ENCODE measurements at regions not wholly inside any gene's neighbourhood (a gene's known extent, or its start where the extent isn't known, plus 50 kb on each side); places are given as distances from the start of the nearest gene placed in this dataset.

- no peak for TF ChIP-seq TCF12 (IDR thresholded peaks at IDR 0.05; ENCODE audit: low read depth)
- no peak for TF ChIP-seq YY1 (IDR thresholded peaks at IDR 0.05; ENCODE audit: low read depth)
- no peak for TF ChIP-seq NFIC (IDR thresholded peaks at IDR 0.05)
- no peak for TF ChIP-seq RAD21 (IDR thresholded peaks at IDR 0.05; ENCODE audit: low read depth)
- no peak for TF ChIP-seq EP300 (IDR thresholded peaks at IDR 0.05; ENCODE audit: borderline replicate concordance)
These were observed 264.0 kb upstream of the PITX2 start for GRCh38 chr4:110886856-110887255.

- TF ChIP-seq YY1 (IDR thresholded peaks at IDR 0.05; ENCODE audit: low read depth) (no peak), TCF12 (IDR thresholded peaks at IDR 0.05; ENCODE audit: low read depth) (no peak), ZBTB7A (IDR thresholded peaks at IDR 0.05; ENCODE audit: low read depth) (no peak), NFIC (IDR thresholded peaks at IDR 0.05) (no peak)
These were observed 274.9 kb upstream of the PITX2 start for GRCh38 chr4:110897784-110898183.

DNA sequence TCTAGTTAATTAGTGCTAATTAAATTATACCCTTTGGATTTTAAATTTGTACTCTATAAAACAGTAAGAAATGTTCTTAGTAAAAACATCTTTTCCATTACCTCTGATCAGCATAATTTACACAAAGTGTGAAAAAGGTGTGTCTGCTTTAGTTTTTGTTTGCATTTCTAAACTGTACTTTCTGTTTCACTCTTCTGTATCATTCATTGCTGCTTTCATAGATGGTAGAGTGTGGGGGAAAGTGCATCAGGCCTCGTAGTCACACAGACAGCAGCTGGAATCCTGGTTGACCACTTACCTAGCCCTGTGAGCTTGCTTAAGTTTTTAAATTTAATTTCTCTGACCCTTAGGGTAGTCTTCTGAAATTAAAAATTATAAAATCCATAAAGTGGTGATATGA, 275.4 kb upstream of the PITX2 start:
- no peak for TF ChIP-seq CEBPB (IDR thresholded peaks at IDR 0.05)
- TF ChIP-seq, protein P1, sequence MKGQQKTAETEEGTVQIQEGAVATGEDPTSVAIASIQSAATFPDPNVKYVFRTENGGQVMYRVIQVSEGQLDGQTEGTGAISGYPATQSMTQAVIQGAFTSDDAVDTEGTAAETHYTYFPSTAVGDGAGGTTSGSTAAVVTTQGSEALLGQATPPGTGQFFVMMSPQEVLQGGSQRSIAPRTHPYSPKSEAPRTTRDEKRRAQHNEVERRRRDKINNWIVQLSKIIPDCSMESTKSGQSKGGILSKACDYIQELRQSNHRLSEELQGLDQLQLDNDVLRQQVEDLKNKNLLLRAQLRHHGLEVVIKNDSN (IDR thresholded peaks at IDR 0.05), result no peak
- TF ChIP-seq TEAD4 (IDR thresholded peaks at IDR 0.05), result no peak
- no peak for TF ChIP-seq REST (IDR thresholded peaks at IDR 0.05; ENCODE audit: low read depth)
- TF ChIP-seq NFIC (IDR thresholded peaks at IDR 0.05), result no peak
- TF ChIP-seq TCF12 (IDR thresholded peaks at IDR 0.05; ENCODE audit: low read depth), result no peak
- no peak for TF ChIP-seq RAD21 (IDR thresholded peaks at IDR 0.05; ENCODE audit: low read depth)
- TF ChIP-seq CREB1 (IDR thresholded peaks at IDR 0.05; ENCODE audit: low read depth), result no peak
- TF ChIP-seq MAX (IDR thresholded peaks at IDR 0.05), result no peak
- TF ChIP-seq EP300 (IDR thresholded peaks at IDR 0.05; ENCODE audit: borderline replicate concordance), result no peak
- no peak for TF ChIP-seq EGR1 (IDR thresholded peaks at IDR 0.05)
- no peak for TF ChIP-seq ZBTB7A (IDR thresholded peaks at IDR 0.05; ENCODE audit: low read depth)

DNA sequence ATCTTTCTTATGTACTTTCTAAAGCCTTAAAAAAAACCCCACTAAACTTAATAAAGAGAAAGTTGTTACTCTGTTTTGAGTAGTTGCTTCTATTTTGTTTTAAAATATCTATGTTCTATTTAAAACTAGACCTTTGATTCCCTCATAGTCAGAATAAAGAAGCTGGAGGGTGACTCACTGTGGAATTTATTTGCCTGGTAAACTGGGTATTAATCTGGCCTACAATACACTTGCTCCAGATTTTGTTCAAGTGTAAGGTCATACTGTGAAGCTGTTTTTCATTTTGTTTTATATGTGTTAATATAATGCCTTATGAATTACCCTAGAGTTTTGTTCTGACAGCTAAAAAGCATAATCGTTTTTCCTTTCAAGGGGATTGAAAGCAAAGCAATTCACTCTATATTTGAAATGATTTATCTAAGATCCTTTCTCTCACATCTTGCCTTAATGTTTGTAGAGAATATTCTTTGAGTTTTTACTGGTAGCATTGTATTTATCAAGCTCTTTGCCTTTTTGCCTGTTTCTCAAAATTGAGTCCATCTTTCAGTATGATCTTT, 277.4 kb upstream of the PITX2 start:
- TF ChIP-seq TCF12 (IDR thresholded peaks at IDR 0.05; ENCODE audit: low read depth), result no peak

DNA sequence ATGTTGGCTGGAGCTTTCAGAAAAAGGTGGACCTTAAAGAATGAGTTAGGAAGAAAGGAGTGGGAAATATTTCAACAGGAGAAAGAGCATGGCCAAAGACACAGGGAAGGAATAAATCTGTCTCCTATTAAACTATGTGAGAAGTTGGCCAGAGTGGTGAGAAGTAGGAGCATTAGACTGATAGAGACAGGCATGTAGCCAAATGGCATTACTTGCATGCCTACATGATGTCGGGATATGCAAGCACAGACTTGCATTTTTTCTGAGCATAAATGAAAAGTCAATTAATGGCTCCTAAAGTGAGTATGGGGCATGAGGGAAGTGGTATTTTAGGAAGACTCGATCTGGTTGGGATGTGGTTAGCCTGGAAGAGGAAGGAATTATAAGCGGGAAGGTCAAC, 279.6 kb upstream of the PITX2 start:
- TF ChIP-seq ZBTB7A (IDR thresholded peaks at IDR 0.05; ENCODE audit: low read depth) (no peak), TEAD4 (IDR thresholded peaks at IDR 0.05) (no peak), FOXM1 (IDR thresholded peaks at IDR 0.05; ENCODE audit: borderline replicate concordance, low read depth) (no peak), RAD21 (IDR thresholded peaks at IDR 0.05; ENCODE audit: low read depth) (no peak), TAF1 (IDR thresholded peaks at IDR 0.05; ENCODE audit: low read depth) (no peak), YY1 (IDR thresholded peaks at IDR 0.05; ENCODE audit: low read depth) (no peak), REST (IDR thresholded peaks at IDR 0.05; ENCODE audit: low read depth) (no peak), MAX (IDR thresholded peaks at IDR 0.05) (no peak), NFIC (IDR thresholded peaks at IDR 0.05) (no peak), EP300 (IDR thresholded peaks at IDR 0.05; ENCODE audit: borderline replicate concordance) (no peak), CREB1 (IDR thresholded peaks at IDR 0.05; ENCODE audit: low read depth) (no peak), EGR1 (IDR thresholded peaks at IDR 0.05) (no peak), TCF12 (IDR thresholded peaks at IDR 0.05; ENCODE audit: low read depth) (no peak), CEBPB (IDR thresholded peaks at IDR 0.05) (no peak)
- TF ChIP-seq, protein P1 (IDR thresholded peaks at IDR 0.05), result no peak

- TF ChIP-seq TAF1 (IDR thresholded peaks at IDR 0.05; ENCODE audit: low read depth), result no peak
- TF ChIP-seq YY1 (IDR thresholded peaks at IDR 0.05; ENCODE audit: low read depth), result no peak
- TF ChIP-seq FOXM1 (IDR thresholded peaks at IDR 0.05; ENCODE audit: borderline replicate concordance, low read depth), result no peak
- TF ChIP-seq, protein P1 (IDR thresholded peaks at IDR 0.05), result no peak
- TF ChIP-seq EGR1 (IDR thresholded peaks at IDR 0.05), result no peak
- no peak for TF ChIP-seq MAX (IDR thresholded peaks at IDR 0.05)
- TF ChIP-seq RAD21 (IDR thresholded peaks at IDR 0.05; ENCODE audit: low read depth), result no peak
- TF ChIP-seq TEAD4 (IDR thresholded peaks at IDR 0.05), result no peak
- no peak for TF ChIP-seq NFIC (IDR thresholded peaks at IDR 0.05)
- TF ChIP-seq CREB1 (IDR thresholded peaks at IDR 0.05; ENCODE audit: low read depth), result no peak
- no peak for TF ChIP-seq CEBPB (IDR thresholded peaks at IDR 0.05)
- TF ChIP-seq EP300 (IDR thresholded peaks at IDR 0.05; ENCODE audit: borderline replicate concordance), result no peak
- TF ChIP-seq TCF12 (IDR thresholded peaks at IDR 0.05; ENCODE audit: low read depth), result no peak
- TF ChIP-seq ZBTB7A (IDR thresholded peaks at IDR 0.05; ENCODE audit: low read depth), result no peak
These were observed 281.7 kb upstream of the PITX2 start for GRCh38 chr4:110904435-110905065.

All from Ishikawa (cell line).